ENCODE measurements at regions not wholly inside any gene's neighbourhood (a gene's known extent, or its start where the extent isn't known, plus 50 kb on each side); places are given as distances from the start of the nearest gene placed in this dataset.

DNA sequence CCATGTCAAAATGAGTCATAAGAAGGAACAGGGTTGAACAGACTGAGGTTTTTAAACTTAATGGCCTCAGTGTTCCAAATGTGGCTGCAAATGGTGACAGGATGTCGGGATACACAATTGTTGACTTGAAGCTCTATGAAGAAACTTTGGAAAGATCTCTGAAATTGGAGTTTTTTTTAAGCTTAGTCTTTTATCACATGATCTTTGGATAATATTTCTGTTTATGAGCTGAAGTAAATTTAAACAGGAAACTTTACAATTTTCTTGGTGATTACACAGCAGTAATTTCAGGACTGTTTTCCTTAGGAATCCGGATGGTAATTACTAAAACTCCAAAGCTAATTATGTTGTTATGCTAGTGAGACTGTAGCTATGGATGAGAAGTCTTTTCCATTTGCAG is 199.1 kb upstream of the NRXN1 start:
- TF ChIP-seq, protein P1, sequence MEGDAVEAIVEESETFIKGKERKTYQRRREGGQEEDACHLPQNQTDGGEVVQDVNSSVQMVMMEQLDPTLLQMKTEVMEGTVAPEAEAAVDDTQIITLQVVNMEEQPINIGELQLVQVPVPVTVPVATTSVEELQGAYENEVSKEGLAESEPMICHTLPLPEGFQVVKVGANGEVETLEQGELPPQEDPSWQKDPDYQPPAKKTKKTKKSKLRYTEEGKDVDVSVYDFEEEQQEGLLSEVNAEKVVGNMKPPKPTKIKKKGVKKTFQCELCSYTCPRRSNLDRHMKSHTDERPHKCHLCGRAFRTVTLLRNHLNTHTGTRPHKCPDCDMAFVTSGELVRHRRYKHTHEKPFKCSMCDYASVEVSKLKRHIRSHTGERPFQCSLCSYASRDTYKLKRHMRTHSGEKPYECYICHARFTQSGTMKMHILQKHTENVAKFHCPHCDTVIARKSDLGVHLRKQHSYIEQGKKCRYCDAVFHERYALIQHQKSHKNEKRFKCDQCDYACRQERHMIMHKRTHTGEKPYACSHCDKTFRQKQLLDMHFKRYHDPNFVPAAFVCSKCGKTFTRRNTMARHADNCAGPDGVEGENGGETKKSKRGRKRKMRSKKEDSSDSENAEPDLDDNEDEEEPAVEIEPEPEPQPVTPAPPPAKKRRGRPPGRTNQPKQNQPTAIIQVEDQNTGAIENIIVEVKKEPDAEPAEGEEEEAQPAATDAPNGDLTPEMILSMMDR (IDR thresholded peaks at IDR 0.05; ENCODE audit: insufficient read depth, low read length, poor library complexity, severe bottlenecking): no peak
- TF ChIP-seq EZH2phosphoT487 (conservative IDR thresholded peaks at IDR 0.05; ENCODE audit: low read length): no peak

Data from SU-DHL-6 (cell line).